Mammary epithelial cell (primary cell): ENCODE measurements at regions not wholly inside any gene's neighbourhood (a gene's known extent, or its start where the extent isn't known, plus 50 kb on each side); places are given as distances from the start of the nearest gene placed in this dataset.
"Not testable (repeated sequence)": the region's sequence is repeated elsewhere in the genome, so short reads cannot be mapped to it uniquely, and the experiment has no call there.

Source experiments
- CTCF ChIP-seq, 2 donors: IDR thresholded peaks in 1 of 2; conservative IDR thresholded peaks in 1 of 2; 2 replicates each; pipeline ENCODE4 v1.5.1; 2011 to 2012; ENCODE audit warnings: inconsistent platforms in 2 of 2, low read length in 2 of 2, mild to moderate bottlenecking in 2 of 2, control low read depth in 1 of 2, low read depth in 1 of 2; ENCODE audit not compliant: insufficient read depth in 1 of 2; ENCODE audit errors: extremely low read depth in 1 of 2
- EZH2 ChIP-seq: IDR thresholded peaks from 2 replicates; pipeline ENCODE4 v1.6.1; 2012; ENCODE audit warnings: low read length, inconsistent platforms, borderline replicate concordance

GRCh38 chr1:238326479-238326878, 435.8 kb upstream of the ZP4 start:
- not testable (repeated sequence) for TF ChIP-seq CTCF (conservative IDR thresholded peaks at IDR 0.05 in 1 of 2, IDR thresholded peaks at IDR 0.05 in 1 of 2; ENCODE audit: extremely low read depth in 1 of 2, insufficient read depth in 1 of 2, low read depth in 1 of 2, low read length in 2 of 2); EZH2
